Glutamatergic neuron (in vitro differentiated cells): ENCODE measurements at regions not wholly inside any gene's neighbourhood (a gene's known extent, or its start where the extent isn't known, plus 50 kb on each side); places are given as distances from the start of the nearest gene placed in this dataset.
"Not testable (repeated sequence)": the region's sequence is repeated elsewhere in the genome, so short reads cannot be mapped to it uniquely, and the experiment has no call there.

Source experiments
- DNase-seq: peaks from one replicate; pipeline ENCODE4 v3.0.0; 2022
- H3K27ac Mint-ChIP-seq: one replicate; pipeline ENCODE4 v1.8.0; 2020; ENCODE audit warnings: mild to moderate bottlenecking, mixed read lengths, inconsistent platforms; ENCODE audit not compliant: unreplicated experiment
- H3K27me3 Mint-ChIP-seq: one replicate; pipeline ENCODE4 v1.8.0; 2020; ENCODE audit warnings: mild to moderate bottlenecking, moderate library complexity, mixed read lengths, inconsistent platforms; ENCODE audit not compliant: unreplicated experiment
- H3K36me3 Mint-ChIP-seq: one replicate; pipeline ENCODE4 v1.8.0; 2020; ENCODE audit warnings: mild to moderate bottlenecking, mixed read lengths, inconsistent platforms; ENCODE audit not compliant: unreplicated experiment
- H3K4me1 Mint-ChIP-seq: one replicate; pipeline ENCODE4 v1.8.0; 2020; ENCODE audit warnings: mild to moderate bottlenecking, low read depth, mixed read lengths, inconsistent platforms; ENCODE audit not compliant: unreplicated experiment
- H3K4me3 Mint-ChIP-seq: one replicate; pipeline ENCODE4 v1.8.0; 2020; ENCODE audit warnings: mild to moderate bottlenecking, mixed read lengths, inconsistent platforms; ENCODE audit not compliant: unreplicated experiment
- H3K9me3 Mint-ChIP-seq: one replicate; pipeline ENCODE4 v1.8.0; 2020; ENCODE audit warnings: mild to moderate bottlenecking, moderate library complexity, mixed read lengths, inconsistent platforms; ENCODE audit not compliant: unreplicated experiment
- TF ChIP-seq, protein P1 (sequence below): fragments of 200-600 bp; sonication (generic); IDR thresholded peaks from one replicate; pipeline ENCODE4 v1.5.0; 2021; ENCODE audit not compliant: partially characterized antibody, unreplicated experiment

DNA sequence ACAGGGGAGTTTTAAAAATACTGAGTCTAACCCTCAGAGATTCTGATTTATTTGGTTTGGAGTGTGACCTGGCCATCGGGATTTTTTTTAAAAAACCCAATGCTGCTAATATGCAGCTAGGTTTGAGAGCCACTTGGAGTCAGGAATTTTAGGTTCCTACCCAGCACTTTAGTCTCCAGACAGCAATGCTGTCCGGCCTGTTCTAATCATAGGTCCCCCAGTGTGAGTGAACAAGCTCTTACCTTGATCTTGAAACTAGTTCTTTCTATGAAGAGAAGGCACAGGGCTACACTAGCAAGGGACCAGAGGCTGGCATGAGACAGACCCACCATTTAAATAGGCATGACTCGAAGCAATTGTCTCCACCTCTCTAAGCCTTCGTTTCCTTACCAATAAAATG, 103.5 kb downstream of the SMIM20 start:
- Mint-ChIP-seq H3K9me3 (peaks cover 1% of the 10 kb centered on the region), H3K4me1 (peaks cover 6% of the 10 kb centered on the region), H3K27me3 (no peaks in the 10 kb centered on the region), H3K4me3 (no peak overlapping the region), H3K36me3 (no peaks in the 10 kb centered on the region), H3K27ac (no peak overlapping the region)
- TF ChIP-seq, protein P1, sequence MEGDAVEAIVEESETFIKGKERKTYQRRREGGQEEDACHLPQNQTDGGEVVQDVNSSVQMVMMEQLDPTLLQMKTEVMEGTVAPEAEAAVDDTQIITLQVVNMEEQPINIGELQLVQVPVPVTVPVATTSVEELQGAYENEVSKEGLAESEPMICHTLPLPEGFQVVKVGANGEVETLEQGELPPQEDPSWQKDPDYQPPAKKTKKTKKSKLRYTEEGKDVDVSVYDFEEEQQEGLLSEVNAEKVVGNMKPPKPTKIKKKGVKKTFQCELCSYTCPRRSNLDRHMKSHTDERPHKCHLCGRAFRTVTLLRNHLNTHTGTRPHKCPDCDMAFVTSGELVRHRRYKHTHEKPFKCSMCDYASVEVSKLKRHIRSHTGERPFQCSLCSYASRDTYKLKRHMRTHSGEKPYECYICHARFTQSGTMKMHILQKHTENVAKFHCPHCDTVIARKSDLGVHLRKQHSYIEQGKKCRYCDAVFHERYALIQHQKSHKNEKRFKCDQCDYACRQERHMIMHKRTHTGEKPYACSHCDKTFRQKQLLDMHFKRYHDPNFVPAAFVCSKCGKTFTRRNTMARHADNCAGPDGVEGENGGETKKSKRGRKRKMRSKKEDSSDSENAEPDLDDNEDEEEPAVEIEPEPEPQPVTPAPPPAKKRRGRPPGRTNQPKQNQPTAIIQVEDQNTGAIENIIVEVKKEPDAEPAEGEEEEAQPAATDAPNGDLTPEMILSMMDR: no peak
- DNase-seq: no peak

DNA sequence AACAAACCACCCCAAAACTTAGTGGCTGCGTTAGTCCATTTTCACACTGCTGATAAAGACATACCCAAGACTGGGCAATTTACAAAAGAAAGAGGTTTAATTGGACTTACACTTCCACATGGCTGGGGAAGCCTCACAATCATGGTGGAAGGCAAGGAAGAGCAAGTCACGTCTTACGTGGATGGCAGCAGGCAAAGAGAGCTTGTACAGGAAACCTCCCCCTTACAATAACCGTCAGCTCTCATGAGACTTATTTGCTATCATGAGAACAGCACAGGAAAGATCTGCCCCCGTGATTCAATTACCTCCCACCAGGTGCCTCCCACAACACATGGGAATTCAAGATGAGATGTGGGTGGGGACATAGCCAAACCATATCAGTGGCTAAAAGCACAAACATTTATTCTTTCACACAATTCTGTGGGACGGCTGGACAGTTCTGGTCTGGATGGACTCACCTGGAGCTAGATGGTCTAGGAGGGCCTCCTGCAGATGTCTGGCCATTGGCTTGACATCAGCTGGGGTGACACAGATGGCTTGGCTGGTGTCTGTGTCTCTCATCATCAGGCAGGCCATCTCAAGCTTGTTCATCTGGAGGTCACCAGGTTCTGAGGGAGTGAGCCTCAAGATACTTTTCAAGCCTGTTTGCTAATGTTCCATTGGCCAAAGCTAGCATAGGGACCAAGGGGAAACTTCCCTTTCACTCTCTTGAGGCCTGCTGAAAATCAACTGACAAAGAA, 104.1 kb downstream of the SMIM20 start:
- H3K9me3 Mint-ChIP-seq, H3K4me1 Mint-ChIP-seq, H3K27ac Mint-ChIP-seq, H3K36me3 Mint-ChIP-seq, H3K27me3 Mint-ChIP-seq, DNase-seq, H3K4me3 Mint-ChIP-seq: not testable (repeated sequence)

DNA sequence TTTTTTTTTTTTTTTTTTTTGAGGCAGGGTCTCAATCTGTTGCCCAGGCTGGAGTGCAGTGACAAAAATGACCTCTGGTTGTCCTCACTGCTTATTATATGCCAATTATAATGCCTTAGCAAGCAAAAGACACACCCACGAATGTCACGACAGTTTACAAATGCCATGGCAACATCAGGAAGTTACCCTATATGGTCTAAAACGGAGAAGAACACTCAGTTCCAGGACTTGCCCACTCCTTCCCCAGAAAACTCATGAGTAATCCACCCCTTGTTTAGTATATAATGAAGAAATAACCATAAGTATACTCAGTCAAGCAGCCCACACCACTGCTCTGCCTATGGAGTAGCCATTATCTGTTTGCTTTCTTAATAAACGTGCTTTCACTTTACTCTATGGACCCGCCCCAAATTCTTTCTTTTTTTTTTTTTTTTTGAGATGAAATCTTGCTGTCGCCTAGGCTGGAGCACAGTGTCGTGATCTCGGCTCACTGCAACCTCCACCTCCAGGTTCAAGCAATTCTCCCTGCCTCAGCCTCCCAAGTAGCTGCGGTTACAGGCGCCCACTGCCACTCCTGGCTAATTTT, 106.2 kb downstream of the SMIM20 start:
- Mint-ChIP-seq H3K36me3 (no peaks in the 10 kb centered on the region), H3K27me3 (no peaks in the 10 kb centered on the region), H3K9me3 (peaks cover 1% of the 10 kb centered on the region), H3K27ac (no peak overlapping the region), H3K4me1 (no peaks in the 10 kb centered on the region), H3K4me3 (no peak overlapping the region)
- TF ChIP-seq, protein P1: peak; percentile 12
- no peak for DNase-seq

DNA sequence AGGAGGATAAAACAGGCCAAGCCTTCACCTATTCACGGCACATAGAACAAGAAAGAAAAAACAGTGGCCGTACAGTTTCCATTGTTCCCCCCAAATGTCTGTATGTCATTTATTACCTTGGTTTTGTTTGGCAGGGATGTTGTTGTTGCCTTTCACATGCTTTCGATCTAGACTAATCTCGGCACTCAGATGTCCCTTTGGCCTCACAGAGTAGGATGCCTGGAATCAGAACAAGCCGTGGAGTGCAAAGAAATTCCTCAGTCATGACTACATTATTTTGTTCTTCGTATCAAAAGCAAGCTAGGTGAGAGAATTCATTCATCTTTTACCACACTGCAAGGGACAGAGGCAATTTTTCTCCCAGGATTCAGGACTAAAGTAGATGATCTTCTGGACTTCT, 106.9 kb downstream of the SMIM20 start:
- H3K36me3 Mint-ChIP-seq: no peaks in the 10 kb centered on the region
- H3K27ac Mint-ChIP-seq: no peak overlapping the region
- TF ChIP-seq, protein P1: no peak
- H3K9me3 Mint-ChIP-seq: peaks cover 1% of the 10 kb centered on the region
- H3K4me1 Mint-ChIP-seq: no peaks in the 10 kb centered on the region
- no peak for DNase-seq
- no peaks in the 10 kb centered on the region for H3K27me3 Mint-ChIP-seq
- no peak overlapping the region for H3K4me3 Mint-ChIP-seq

DNA sequence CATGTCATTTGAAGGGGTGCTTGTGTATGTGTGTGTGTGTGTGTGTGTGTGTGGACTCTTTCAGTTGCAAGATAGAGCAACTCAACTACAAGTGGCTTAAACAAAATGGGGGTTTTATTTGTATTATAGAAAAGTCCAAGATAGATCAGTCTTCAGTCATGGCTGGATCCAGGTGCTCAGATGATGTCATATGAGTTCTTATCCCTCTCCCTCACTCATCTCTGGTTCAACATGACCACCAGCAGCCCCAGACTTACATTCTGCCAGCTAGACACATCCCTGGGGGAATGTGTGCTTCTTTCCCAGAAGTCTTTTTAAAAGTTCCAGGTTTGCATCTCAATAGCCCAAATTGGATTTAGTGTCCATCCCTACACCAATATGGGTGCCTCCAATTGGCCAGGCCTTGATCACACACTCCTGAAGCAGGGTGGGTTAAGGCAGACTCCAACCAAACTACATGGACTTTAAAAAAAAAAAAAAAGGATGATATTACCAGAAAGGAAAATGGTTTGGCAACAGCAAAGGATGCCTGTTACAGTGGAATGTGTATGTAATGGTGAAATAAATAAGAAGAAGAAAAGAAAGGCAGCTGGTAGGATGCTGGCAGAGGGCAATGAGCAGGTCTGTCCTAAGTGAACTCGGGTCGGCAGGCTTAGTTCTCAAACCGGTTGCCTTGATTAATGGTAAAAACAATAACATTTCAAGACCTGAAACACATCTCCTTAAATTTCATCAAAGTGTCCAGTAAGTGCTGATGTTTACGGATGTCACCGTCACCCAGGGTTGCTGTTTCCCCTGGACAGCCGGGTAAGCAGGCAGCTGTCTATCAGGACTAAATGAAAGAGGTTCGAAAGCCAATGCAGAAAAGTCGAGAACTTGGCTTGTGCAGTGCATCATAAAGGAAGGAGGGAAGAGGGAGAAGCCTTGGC, 107.7 kb downstream of the SMIM20 start:
- Mint-ChIP-seq H3K4me3 (no peak overlapping the region), H3K36me3 (no peaks in the 10 kb centered on the region), H3K27ac (no peak overlapping the region), H3K27me3 (peaks cover under 1% of the 10 kb centered on the region), H3K4me1 (no peaks in the 10 kb centered on the region), H3K9me3 (peaks cover 1% of the 10 kb centered on the region)
- no peak for DNase-seq
- TF ChIP-seq, protein P1: no peak
